Midbrain (tissue), 1 donor: ENCODE measurements at regions not wholly inside any gene's neighbourhood (a gene's known extent, or its start where the extent isn't known, plus 50 kb on each side); places are given as distances from the start of the nearest gene placed in this dataset.
"Not testable (repeated sequence)": the region's sequence is repeated elsewhere in the genome, so short reads cannot be mapped to it uniquely, and the experiment has no call there.

Source experiments
- DNase-seq: peaks from one replicate; lab custom pipeline; 2025; lab: John Stamatoyannopoulos, UW

GRCh38 chr5:1583081-1583875 lies 59.5 kb upstream of the LPCAT1 start:
- DNase-seq: not testable (repeated sequence)

- DNase-seq: not testable (repeated sequence)
Measured at GRCh38 chr5:1579389-1579788, 55.6 kb upstream of the LPCAT1 start.

GRCh38 chr5:1576851-1577250 lies 53.1 kb upstream of the LPCAT1 start:
- not testable (repeated sequence) for DNase-seq

GRCh38 chr5:1575991-1576714 lies 52.4 kb upstream of the LPCAT1 start:
- DNase-seq: not testable (repeated sequence)

GRCh38 chr5:1575491-1575890 lies 51.7 kb upstream of the LPCAT1 start:
- not testable (repeated sequence) for DNase-seq

GRCh38 chr5:1574023-1574318 lies 50.2 kb upstream of the LPCAT1 start:
- not testable (repeated sequence) for DNase-seq

GRCh38 chr5:1573217-1574022 lies 49.7 kb upstream of the LPCAT1 start:
- not testable (repeated sequence) for DNase-seq
